H1 (cell line): ENCODE measurements at regions not wholly inside any gene's neighbourhood (a gene's known extent, or its start where the extent isn't known, plus 50 kb on each side); places are given as distances from the start of the nearest gene placed in this dataset.

Experiments
- CTCF ChIA-PET: fragments of 300-600 bp; sonication (Branson Sonifier 250); formaldehyde crosslinking; loops from one replicate; lab custom pipeline; 2021; ENCODE audit not compliant: partially characterized antibody; lab: Charles Lee
- POLR2A ChIA-PET: fragments of 300-600 bp; sonication (Branson Sonifier 250); formaldehyde crosslinking; loops from one replicate; lab custom pipeline; 2021; ENCODE audit warnings: inconsistent platforms; ENCODE audit not compliant: partially characterized antibody; lab: Charles Lee
- DNase-seq, 2 experiments: peaks; one replicate each; pipeline versions ENCODE4 v3.0.0 to v3.0.0-alpha.2; 2010 to 2022; ENCODE audit warnings: low spot score in 2 of 2, low read depth in 1 of 2, mixed read lengths in 1 of 2
- FAIRE-seq: peaks from 2 replicates; lab custom pipeline; 2011; peaks lifted over from hg19 to GRCh38; lab: Jason Lieb, UNC
- H2AFZ ChIP-seq: 2 replicates; pipeline ENCODE4 v1.8.1; 2012; ENCODE audit warnings: low read length, inconsistent platforms
- H2AK5ac ChIP-seq: 2 replicates; pipeline ENCODE4 v1.6.1; 2013; ENCODE audit warnings: low read depth, low read length
- H2BK120ac ChIP-seq: replicated peaks from 2 replicates; pipeline ENCODE3; 2013; ENCODE audit warnings: low read depth, low read length, inconsistent platforms
- H2BK12ac ChIP-seq: 2 replicates; pipeline ENCODE4 v1.6.1; 2013; ENCODE audit warnings: low read depth, low read length
- H2BK15ac ChIP-seq: 2 replicates; pipeline ENCODE4 v1.6.1; 2013; ENCODE audit warnings: low read length
- H2BK20ac ChIP-seq: 2 replicates; pipeline ENCODE4 v1.6.1; 2013; ENCODE audit warnings: low read length
- H2BK5ac ChIP-seq: 2 replicates; pipeline ENCODE4 v1.6.1; 2013; ENCODE audit warnings: low read depth, low read length
- H3K14ac ChIP-seq: 2 replicates; pipeline ENCODE4 v1.6.1; 2013; ENCODE audit warnings: inconsistent platforms; ENCODE audit not compliant: insufficient read length
- H3K18ac ChIP-seq: 2 replicates; pipeline ENCODE4 v1.6.1; 2013; ENCODE audit warnings: low read length; ENCODE audit errors: extremely low read depth
- H3K23ac ChIP-seq: 2 replicates; pipeline ENCODE4 v1.6.1; 2013; ENCODE audit warnings: inconsistent platforms; ENCODE audit not compliant: insufficient read length
- H3K23me2 ChIP-seq: 2 replicates; pipeline ENCODE4 v1.6.1; 2013; ENCODE audit warnings: low read depth, low read length
- H3K27ac ChIP-seq: 2 replicates; pipeline ENCODE4 v1.6.1; 2011; ENCODE audit warnings: low read depth, low read length, inconsistent platforms
- H3K27me3 ChIP-seq, 4 experiments: replicated peaks in 1 of 4; 1 replicate in 1 of 4; 2 replicates in 3 of 4; pipeline versions ENCODE4 v1.6.1 to v1.8.1; 2011 to 2013; ENCODE audit warnings: low read length in 3 of 4, mild to moderate bottlenecking in 3 of 4, inconsistent platforms in 2 of 4, mixed read lengths in 2 of 4, moderate library complexity in 1 of 4; ENCODE audit not compliant: control insufficient read depth in 3 of 4, insufficient read depth in 3 of 4; ENCODE audit errors: extremely low read depth in 1 of 4
- H3K36me3 ChIP-seq, 4 experiments: 2 replicates each; pipeline versions ENCODE4 v1.6.1 to v1.8.1; 2011 to 2013; ENCODE audit warnings: mild to moderate bottlenecking in 4 of 4, low read length in 3 of 4, moderate library complexity in 2 of 4, control low read depth in 1 of 4, inconsistent platforms in 1 of 4; ENCODE audit not compliant: insufficient read depth in 4 of 4, control insufficient read depth in 2 of 4
- H3K4ac ChIP-seq: replicated peaks from 2 replicates; pipeline ENCODE3; 2013; ENCODE audit warnings: low read length, low read depth, mixed read lengths, inconsistent platforms; ENCODE audit not compliant: insufficient read length
- H3K4me1 ChIP-seq, 4 experiments: replicated peaks in 1 of 4; 1 replicate in 1 of 4; 2 replicates in 3 of 4; pipeline versions ENCODE4 v1.6.1 to v1.8.1; 2011 to 2013; ENCODE audit warnings: low read length in 3 of 4, inconsistent platforms in 2 of 4, mixed read lengths in 1 of 4; ENCODE audit not compliant: insufficient read depth in 4 of 4, control insufficient read depth in 3 of 4
- H3K4me2 ChIP-seq, 2 experiments: 2 replicates each; pipeline versions ENCODE4 v1.6.1 to v1.8.1; 2011 to 2013; ENCODE audit warnings: low read depth in 2 of 2, low read length in 2 of 2, control low read depth in 1 of 2, inconsistent platforms in 1 of 2, mild to moderate bottlenecking in 1 of 2; ENCODE audit not compliant: insufficient read depth in 1 of 2
- H3K4me3 ChIP-seq, 4 experiments: fragments of 200-600, 300-600 bp in 1 of 4; sonication (generic), shearing (Covaris generic), sonication (Bioruptor Twin) in 1 of 4; 2 replicates each; pipeline versions ENCODE4 v1.5.1 to v1.8.1; 2011 to 2016; ENCODE audit warnings: low read length in 4 of 4, low read depth in 3 of 4, control low read depth in 2 of 4, inconsistent platforms in 2 of 4, mild to moderate bottlenecking in 2 of 4, mixed read lengths in 1 of 4, moderate library complexity in 1 of 4; ENCODE audit not compliant: insufficient read depth in 2 of 4; ENCODE audit errors: extremely low read depth in 1 of 4
- H3K56ac ChIP-seq: replicated peaks from 2 replicates; pipeline ENCODE3; 2013; ENCODE audit warnings: low read depth, mild to moderate bottlenecking, mixed read lengths, low read length, inconsistent platforms; ENCODE audit not compliant: insufficient read length
- H3K79me1 ChIP-seq: 2 replicates; pipeline ENCODE4 v1.6.1; 2013; ENCODE audit warnings: low read depth, low read length, control low read depth
- H3K79me2 ChIP-seq, 2 experiments: 2 replicates each; pipeline versions ENCODE4 v1.6.1 to v1.8.1; 2012 to 2013; ENCODE audit warnings: low read length in 2 of 2, mild to moderate bottlenecking in 2 of 2, inconsistent platforms in 1 of 2; ENCODE audit not compliant: insufficient read depth in 2 of 2, control insufficient read depth in 1 of 2
- H3K9ac ChIP-seq, 4 experiments: replicated peaks in 1 of 4; 1 replicate in 1 of 4; 2 replicates in 3 of 4; pipeline versions ENCODE4 v1.6.1 to v1.8.1; 2011 to 2013; ENCODE audit warnings: low read depth in 3 of 4, low read length in 3 of 4, control low read depth in 2 of 4, mild to moderate bottlenecking in 2 of 4, moderate library complexity in 2 of 4, inconsistent platforms in 1 of 4; ENCODE audit errors: extremely low read depth in 1 of 4
- H3K9me3 ChIP-seq, 2 experiments: 2 replicates each; pipeline versions ENCODE4 v1.6.1 to v1.8.1; 2012 to 2013; ENCODE audit warnings: mild to moderate bottlenecking in 2 of 2, moderate library complexity in 2 of 2, control low read depth in 1 of 2, inconsistent platforms in 1 of 2, low read depth in 1 of 2, low read length in 1 of 2, mixed read lengths in 1 of 2; ENCODE audit not compliant: insufficient read depth in 2 of 2
- H4K20me1 ChIP-seq, 2 experiments: replicated peaks in 1 of 2; 2 replicates each; pipeline versions ENCODE3 to v1.8.1; 2011 to 2013; ENCODE audit warnings: inconsistent platforms in 2 of 2, low read length in 2 of 2, mild to moderate bottlenecking in 1 of 2; ENCODE audit not compliant: insufficient read depth in 2 of 2, control insufficient read depth in 1 of 2
- H4K5ac ChIP-seq: 2 replicates; pipeline ENCODE4 v1.6.1; 2013; ENCODE audit warnings: low read length, low read depth, mixed read lengths, inconsistent platforms; ENCODE audit not compliant: insufficient read length
- H4K8ac ChIP-seq: 2 replicates; pipeline ENCODE4 v1.8.0; 2013; ENCODE audit warnings: mild to moderate bottlenecking, moderate library complexity, low read length, inconsistent platforms; ENCODE audit not compliant: insufficient read depth; ENCODE audit errors: extremely low read depth
- H4K91ac ChIP-seq: replicated peaks from 2 replicates; pipeline ENCODE3; 2013; ENCODE audit warnings: low read length, mixed read lengths, inconsistent platforms; ENCODE audit not compliant: insufficient read length
- CBX8 ChIP-seq: fragments of 300-800, 300-1000 bp; sonication (generic); IDR thresholded peaks from 2 replicates; pipeline ENCODE4 v1.7.1; 2016; ENCODE audit warnings: low read depth, low read length, borderline replicate concordance
- CEBPB ChIP-seq: IDR thresholded peaks from 2 replicates; pipeline ENCODE4 v1.6.1; 2012; ENCODE audit warnings: low read depth, low read length
- CHD2 ChIP-seq: IDR thresholded peaks from 2 replicates; pipeline ENCODE4 v1.6.1; 2012; ENCODE audit warnings: low read length, improper control_type of control experiment
- CTBP2 ChIP-seq: IDR thresholded peaks from 2 replicates; pipeline ENCODE4 v1.7.0; 2011; ENCODE audit warnings: borderline replicate concordance, mild to moderate bottlenecking, moderate library complexity, mixed read lengths, low read length; ENCODE audit not compliant: insufficient read depth, insufficient read length
- EP300 ChIP-seq, 2 experiments: IDR thresholded peaks; 1 replicate in 1 of 2; 2 replicates in 1 of 2; pipeline ENCODE4 v1.6.1; 2011 to 2012; ENCODE audit warnings: low read depth in 2 of 2, low read length in 2 of 2, mild to moderate bottlenecking in 2 of 2, borderline replicate concordance in 1 of 2, inconsistent platforms in 1 of 2, moderate library complexity in 1 of 2
- HDAC2 ChIP-seq, 2 experiments: fragments of 300-600 bp in 1 of 2; sonication (generic) in 1 of 2; IDR thresholded peaks; 2 replicates each; pipeline ENCODE4 v1.6.1; 2011 to 2012; ENCODE audit warnings: low read depth in 2 of 2, low read length in 2 of 2, mild to moderate bottlenecking in 2 of 2, moderate library complexity in 2 of 2, borderline replicate concordance in 1 of 2, inconsistent platforms in 1 of 2
- KDM4A ChIP-seq: IDR thresholded peaks from one replicate; pipeline ENCODE4 v1.7.1; 2012; ENCODE audit warnings: low read depth, mild to moderate bottlenecking, moderate library complexity, low read length, inconsistent platforms; ENCODE audit not compliant: severe bottlenecking
- NRF1 ChIP-seq: IDR thresholded peaks from 2 replicates; pipeline ENCODE4 v1.6.1; 2011; ENCODE audit warnings: mild to moderate bottlenecking, low read depth, low read length, improper control_type of control experiment
- WGBS, 2 experiments: shearing (Covaris generic) in 1 of 2; methylation state at CpG; one replicate each; pipeline versions ENCODE4 v1.1.6 to v1.1.7; 2013 to 2015; ENCODE audit warnings: low lambda C conversion rate in 2 of 2, mixed read lengths in 2 of 2, inconsistent platforms in 1 of 2, low coverage in 1 of 2, missing lambda C conversion rate in 1 of 2; ENCODE audit not compliant: insufficient replicate concordance in 2 of 2, insufficient coverage in 1 of 2, insufficient read length in 1 of 2; ENCODE audit errors: extremely low coverage in 1 of 2, missing lambda C conversion rate in 1 of 2; 5-methylcytosine and 5-hydroxymethylcytosine counted together

- no peak for DNase-seq
- H3K4me1 ChIP-seq, result no peaks in the 10 kb centered on the region
- H2BK20ac ChIP-seq, result no peak overlapping the region
- no peak overlapping the region for H3K4me3 ChIP-seq
- H4K8ac ChIP-seq, result no peak overlapping the region
- H3K9ac ChIP-seq, result no peak overlapping the region
- no peak overlapping the region for H3K4ac ChIP-seq
- H3K79me1 ChIP-seq, result no peaks in the 10 kb centered on the region
- no peak overlapping the region for H3K18ac ChIP-seq
- TF ChIP-seq CHD2, result no peak
- TF ChIP-seq CBX8, result no peak
- TF ChIP-seq KDM4A, result no peak
- TF ChIP-seq NRF1, result no peak
- no peak for TF ChIP-seq EP300 (IDR thresholded peaks at IDR 0.05; ENCODE audit: borderline replicate concordance in 1 of 2, low read depth in 2 of 2, low read length in 2 of 2)
- TF ChIP-seq HDAC2 (IDR thresholded peaks at IDR 0.05; ENCODE audit: borderline replicate concordance in 1 of 2, low read depth in 2 of 2, low read length in 2 of 2), result no peak
- TF ChIP-seq CEBPB, result no peak
- TF ChIP-seq CTBP2, result no peak
- TF ChIP-seq, all 59 proteins: peak for 0
- no peaks in the 10 kb centered on the region for H3K27me3 ChIP-seq
- no peak overlapping the region for H3K27ac ChIP-seq
- no peak overlapping the region for H2BK120ac ChIP-seq
- H3K56ac ChIP-seq, result no peak overlapping the region
- peaks cover 7 to 8% of the 10 kb centered on the region in 2 experiments; a peak in 3 of 4 replicates for H3K9me3 ChIP-seq
- no peaks in the 10 kb centered on the region for H3K23me2 ChIP-seq
- no peak overlapping the region for H2BK12ac ChIP-seq
- no peak overlapping the region for H2BK5ac ChIP-seq
- no peak overlapping the region for H2BK15ac ChIP-seq
- no peak overlapping the region for H4K91ac ChIP-seq
- no peak overlapping the region for H3K23ac ChIP-seq
- no peak for FAIRE-seq
- no peaks in the 10 kb centered on the region for H4K20me1 ChIP-seq
- CTCF ChIA-PET, result interaction anchor here (0.9 to 9.4 kb wide), 4 partner anchors 8 to 309 kb away, joined by 3 to 79 read pairs (median 5); no protein-coding TSS in a partner anchor
- POLR2A ChIA-PET, result no interaction called here
- H4K5ac ChIP-seq, result no peak overlapping the region
- WGBS, 2 experiments, result 91% methylated on average over 3 of the region's 3 CpGs; no CpG with 5 or more reads in 1 of the 2 experiments
- no peak overlapping the region for H3K14ac ChIP-seq
- no peak overlapping the region for H2AFZ ChIP-seq
- H3K4me2 ChIP-seq, result no peak overlapping the region
- H3K36me3 ChIP-seq, result no peaks in the 10 kb centered on the region
- no peaks in the 10 kb centered on the region for H3K79me2 ChIP-seq
- no peak overlapping the region for H2AK5ac ChIP-seq
Observed at GRCh38 chr11:15636521-15637089, 521.9 kb downstream of the INSC start.
